Small intestine (tissue), 7 donors: ENCODE measurements at regions not wholly inside any gene's neighbourhood (a gene's known extent, or its start where the extent isn't known, plus 50 kb on each side); places are given as distances from the start of the nearest gene placed in this dataset.

Experiments used
- DNase-seq, 2 donors: peaks; one replicate each; pipeline versions ENCODE4 v3.0.0 to v3.0.0-alpha.2; 2013
- FAIRE-seq: peaks from 2 replicates; lab custom pipeline; 2012; peaks lifted over from hg19 to GRCh38; lab: Jason Lieb, UNC
- H3K27ac ChIP-seq, 3 donors: one replicate each; pipeline ENCODE4 v1.5.1; 2013; ENCODE audit warnings: low read length in 2 of 3, mild to moderate bottlenecking in 2 of 3, control low read depth in 1 of 3, inconsistent platforms in 1 of 3, low read depth in 1 of 3, moderate library complexity in 1 of 3
- H3K27me3 ChIP-seq, 3 donors: one replicate each; pipeline ENCODE4 v1.6.1; 2013; ENCODE audit warnings: low read length in 3 of 3, inconsistent platforms in 1 of 3; ENCODE audit not compliant: control insufficient read depth in 3 of 3, insufficient read depth in 3 of 3
- H3K36me3 ChIP-seq, 3 donors: one replicate each; pipeline ENCODE4 v1.6.1; 2013; ENCODE audit warnings: low read length in 3 of 3, inconsistent platforms in 1 of 3, low read depth in 1 of 3, mild to moderate bottlenecking in 1 of 3, moderate library complexity in 1 of 3; ENCODE audit not compliant: control insufficient read depth in 3 of 3, insufficient read depth in 2 of 3
- H3K4me1 ChIP-seq, 3 donors: one replicate each; pipeline ENCODE4 v1.6.1; 2013; ENCODE audit warnings: low read length in 2 of 3, inconsistent platforms in 1 of 3, low read depth in 1 of 3, mild to moderate bottlenecking in 1 of 3, moderate library complexity in 1 of 3; ENCODE audit not compliant: control insufficient read depth in 3 of 3, insufficient read depth in 2 of 3
- H3K4me3 ChIP-seq, 3 donors: one replicate each; pipeline ENCODE4 v1.5.1; 2013; ENCODE audit warnings: low read length in 3 of 3, control low read depth in 1 of 3, inconsistent platforms in 1 of 3, low read depth in 1 of 3, mild to moderate bottlenecking in 1 of 3, moderate library complexity in 1 of 3
- H3K9me3 ChIP-seq, 2 donors: one replicate each; pipeline ENCODE4 v1.6.1; 2013; ENCODE audit warnings: low read depth in 1 of 2, low read length in 1 of 2; ENCODE audit not compliant: control insufficient read depth in 2 of 2, insufficient read depth in 1 of 2
- WGBS, 3 donors: extraction: QIAGEN DNeasy Blood & Tissue Kit; methylation state at CpG; one replicate each; pipeline ENCODE4 v1.1.7; 2013; 5-methylcytosine and 5-hydroxymethylcytosine counted together
- donor health status: healthy with polysubstance abuse.
- donor health status: control.
- donor health status: control.
- donor health status: Bipolar disorder and iron deficiency.
- donor health status: healthy.

DNA sequence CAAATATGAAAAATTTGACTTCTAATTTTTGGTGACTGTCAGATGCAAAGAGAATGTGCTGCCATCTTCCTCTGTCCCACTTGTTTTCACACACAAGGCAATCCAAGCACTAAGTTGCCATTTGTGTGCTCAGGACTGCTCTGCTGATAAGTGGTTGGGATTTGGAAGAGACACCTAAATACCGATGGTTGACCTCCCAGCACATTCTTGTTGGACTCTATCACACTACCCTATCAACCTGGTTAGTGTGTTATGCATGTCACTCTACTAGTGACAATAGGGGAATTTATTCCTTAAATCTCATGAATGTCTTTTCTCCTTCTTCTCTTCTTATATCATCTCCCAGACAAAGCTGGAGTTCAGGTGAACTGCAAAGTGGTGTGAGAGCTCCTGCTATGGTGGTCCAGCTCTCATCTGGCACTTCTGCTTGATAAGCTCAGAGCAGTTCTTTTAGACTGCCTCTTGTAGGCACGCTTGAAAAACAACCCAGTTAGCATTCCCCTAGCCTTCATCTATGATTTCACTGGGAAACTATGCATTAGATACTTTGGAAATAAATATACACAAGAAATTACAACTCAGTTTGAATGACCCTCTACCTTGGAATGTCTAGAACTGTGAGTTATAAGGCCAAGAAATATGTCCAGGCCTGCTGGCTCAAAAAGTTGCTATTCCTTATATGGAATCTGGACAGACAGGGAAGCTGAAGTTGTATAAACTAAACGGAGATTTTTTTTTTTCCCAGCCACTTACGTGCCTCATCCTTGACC lies 404.8 kb downstream of the MEIS1 start:
- FAIRE-seq (no peak), DNase-seq (peak in 1 of 2 donors; percentile 10)
- Histone ChIP-seq H3K27me3 (no peaks in the 10 kb centered on the region), H3K36me3 (no peaks in the 10 kb centered on the region), H3K27ac (peak overlapping the region in 2 of 3 donors; percentile 32 to 66), H3K4me1 (no peaks in the 10 kb centered on the region), H3K4me3 (no peak overlapping the region), H3K9me3 (no peaks in the 10 kb centered on the region)
- 55 to 67% (median 62%) methylated on average over 4 of the region's 4 CpGs for WGBS, 3 donors

GRCh38 chr2:66840321-66841002 lies 405.5 kb downstream of the MEIS1 start:
- Histone ChIP-seq H3K4me1 (no peaks in the 10 kb centered on the region), H3K36me3 (no peaks in the 10 kb centered on the region), H3K27me3 (no peaks in the 10 kb centered on the region), H3K4me3 (no peak overlapping the region), H3K9me3 (no peaks in the 10 kb centered on the region), H3K27ac (peak overlapping the region in 2 of 3 donors; percentile 26 to 29)
- DNase-seq: no peak
- 67 to 86% (median 75%) methylated on average over 8 of the region's 8 CpGs for WGBS, 3 donors
- FAIRE-seq: no peak

- Histone ChIP-seq H3K36me3 (no peaks in the 10 kb centered on the region), H3K4me3 (no peak overlapping the region), H3K27ac (no peak overlapping the region), H3K4me1 (peaks cover 0 to 13% (median 0%) of the 10 kb centered on the region in 3 donors), H3K9me3 (no peaks in the 10 kb centered on the region), H3K27me3 (no peaks in the 10 kb centered on the region)
- DNase-seq (no peak), FAIRE-seq (no peak)
- 84 to 97% (median 89%) methylated on average over 3 of the region's 3 CpGs for WGBS, 3 donors
Measured at GRCh38 chr2:66843847-66844246, 408.9 kb downstream of the MEIS1 start.

GRCh38 chr2:66845307-66845706 lies 410.4 kb downstream of the MEIS1 start:
- Histone ChIP-seq H3K36me3 (no peaks in the 10 kb centered on the region), H3K4me3 (no peak overlapping the region), H3K4me1 (peaks cover 0 to 13% (median 0%) of the 10 kb centered on the region in 3 donors), H3K9me3 (no peaks in the 10 kb centered on the region), H3K27me3 (no peaks in the 10 kb centered on the region), H3K27ac (no peak overlapping the region)
- FAIRE-seq (no peak), DNase-seq (no peak)
- 65 to 78% (median 78%) methylated on average over 2 of the region's 2 CpGs for WGBS, 3 donors

DNA sequence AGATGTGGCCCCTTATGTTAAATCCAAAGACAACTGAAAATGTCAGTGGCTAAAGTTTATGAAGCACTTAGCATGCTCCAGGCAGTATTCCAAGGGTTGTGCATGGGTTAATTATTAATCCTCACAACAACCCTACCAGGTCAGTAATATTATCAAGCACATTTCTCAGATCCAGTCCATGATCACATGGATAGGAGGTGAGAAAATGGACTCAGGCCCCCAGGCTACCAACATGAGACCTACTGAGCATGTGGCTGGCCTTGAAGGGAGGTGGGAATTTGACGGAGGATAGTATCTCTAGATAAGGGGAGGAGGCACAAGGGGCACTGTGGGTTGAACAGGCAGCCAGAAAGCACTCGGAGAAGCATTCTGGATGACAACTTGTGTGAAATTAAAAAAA lies 412.0 kb downstream of the MEIS1 start:
- H3K4me3 ChIP-seq: no peak overlapping the region
- H3K27ac ChIP-seq: peak overlapping the region in 1 of 3 donors; percentile 12
- H3K36me3 ChIP-seq: no peaks in the 10 kb centered on the region
- FAIRE-seq (no peak), DNase-seq (peak; percentile 70 to 73)
- WGBS, 3 donors: 17 to 62% (median 29%) methylated on average over 2 of the region's 2 CpGs
- H3K4me1 ChIP-seq: peaks cover 0 to 13% (median 0%) of the 10 kb centered on the region in 3 donors
- no peaks in the 10 kb centered on the region for H3K9me3 ChIP-seq
- H3K27me3 ChIP-seq: no peaks in the 10 kb centered on the region

DNA sequence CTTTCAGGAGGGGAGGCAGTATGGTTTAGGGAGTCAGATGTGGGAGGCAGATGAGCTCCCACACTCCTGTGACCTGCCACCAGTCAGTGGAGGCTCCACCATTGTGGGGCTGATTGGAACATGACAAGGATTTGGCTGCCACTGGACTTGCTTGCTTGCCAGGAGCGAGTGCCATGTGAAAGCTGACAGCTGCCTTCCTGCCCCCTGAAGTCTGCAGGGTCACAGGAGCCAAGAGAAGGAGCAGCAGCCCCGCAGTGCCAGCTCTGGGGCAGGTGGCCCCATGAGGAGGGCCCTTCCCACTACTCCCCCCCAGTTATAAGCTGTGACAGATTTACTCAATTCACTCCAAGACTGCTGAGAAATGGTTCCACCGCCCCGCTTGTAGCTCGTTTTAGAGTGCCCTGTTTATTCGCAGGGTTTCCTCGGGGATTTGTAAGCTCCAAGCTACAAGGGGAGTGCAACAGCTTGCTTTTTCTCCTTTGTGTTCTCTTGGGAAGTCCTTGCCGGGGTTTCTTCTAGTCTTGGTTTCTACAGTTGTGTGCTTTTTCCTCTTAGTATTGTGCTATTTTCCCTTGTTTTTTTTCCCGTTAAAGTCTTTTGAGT lies 414.3 kb downstream of the MEIS1 start:
- FAIRE-seq (no peak), DNase-seq (no peak)
- H3K9me3 ChIP-seq: no peaks in the 10 kb centered on the region
- H3K36me3 ChIP-seq: no peaks in the 10 kb centered on the region
- peaks cover 0 to 13% (median 0%) of the 10 kb centered on the region in 3 donors for H3K4me1 ChIP-seq
- peak overlapping the region in 1 of 3 donors; percentile 24 for H3K27ac ChIP-seq
- 66 to 82% (median 81%) methylated on average over 9 of the region's 9 CpGs for whole genome bisulfite sequencing, 3 donors
- H3K27me3 ChIP-seq: no peaks in the 10 kb centered on the region
- no peak overlapping the region for H3K4me3 ChIP-seq

- Histone ChIP-seq H3K4me1 (peaks cover 0 to 13% (median 0%) of the 10 kb centered on the region in 3 donors), H3K9me3 (no peaks in the 10 kb centered on the region), H3K4me3 (no peak overlapping the region), H3K27me3 (no peaks in the 10 kb centered on the region), H3K36me3 (no peaks in the 10 kb centered on the region), H3K27ac (no peak overlapping the region)
- no peak for DNase-seq
- FAIRE-seq: no peak
- 81 to 88% (median 82%) methylated on average over 10 of the region's 10 CpGs for WGBS, 3 donors
Measured at GRCh38 chr2:66850376-66850775, 415.5 kb downstream of the MEIS1 start.

GRCh38 chr2:66851449-66851872 lies 416.5 kb downstream of the MEIS1 start:
- DNase-seq (no peak), FAIRE-seq (no peak)
- WGBS, 3 donors: 41 to 57% (median 56%) methylated on average over 1 of the region's 1 CpG
- Histone ChIP-seq H3K9me3 (no peaks in the 10 kb centered on the region), H3K4me3 (no peak overlapping the region), H3K4me1 (peaks cover 0 to 8% (median 0%) of the 10 kb centered on the region in 3 donors), H3K27me3 (no peaks in the 10 kb centered on the region), H3K27ac (no peak overlapping the region), H3K36me3 (no peaks in the 10 kb centered on the region)
